ENCODE measurements at regions not wholly inside any gene's neighbourhood (a gene's known extent, or its start where the extent isn't known, plus 50 kb on each side); places are given as distances from the start of the nearest gene placed in this dataset.

- TF ChIP-seq POLR2AphosphoS5 (IDR thresholded peaks at IDR 0.05; ENCODE audit: low read depth, low read length) (no peak), SIN3A (IDR thresholded peaks at IDR 0.05; ENCODE audit: borderline replicate concordance, insufficient read depth, low read length) (no peak), FOXP2 (optimal IDR thresholded peaks at IDR 0.05; ENCODE audit: borderline replicate concordance, extremely low read depth, extremely low read length, insufficient read depth) (no peak), REST (IDR thresholded peaks at IDR 0.05; ENCODE audit: insufficient read depth in 1 of 2, low read depth in 2 of 2, low read length in 2 of 2) (no peak), TAF1 (IDR thresholded peaks at IDR 0.05; ENCODE audit: borderline replicate concordance, insufficient read depth, low read length) (no peak)
Measured at GRCh38 chr2:16105669-16106281, 165.4 kb downstream of the MYCN start.

DNA sequence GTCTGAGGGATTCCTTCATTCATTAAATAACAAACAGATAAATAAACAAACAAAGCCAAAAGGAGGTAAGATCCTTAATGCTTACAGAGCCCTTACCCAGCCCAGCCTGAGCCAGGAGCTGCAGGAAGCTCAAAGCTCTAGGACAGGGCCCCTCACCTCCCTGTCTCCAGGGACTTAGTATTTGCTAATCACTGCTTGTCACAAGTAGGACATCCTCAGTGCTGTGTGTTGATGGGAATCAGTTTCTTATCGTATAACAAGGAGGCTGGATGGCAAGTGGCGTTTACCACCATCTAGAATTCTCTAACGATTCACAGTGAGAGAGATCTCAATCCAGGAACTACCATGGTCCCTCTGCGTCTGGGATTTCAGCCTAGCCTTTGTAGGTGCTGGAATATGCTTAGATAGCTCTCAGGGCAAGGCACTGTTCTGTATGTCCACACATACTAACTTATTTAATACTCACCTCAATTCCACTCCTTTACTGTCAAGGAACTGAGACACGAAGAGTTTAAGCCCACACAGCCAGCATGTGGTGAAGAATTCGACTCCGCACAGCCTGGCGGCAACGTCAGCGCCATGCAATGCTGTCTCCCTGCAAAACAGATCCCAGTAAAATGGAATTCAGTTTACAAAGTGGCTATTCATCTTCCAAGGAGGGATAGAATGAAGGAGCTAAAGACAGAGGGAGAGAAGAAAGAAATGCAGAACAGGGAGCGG lies 164.8 kb downstream of the MYCN start:
- TF ChIP-seq TAF1 (IDR thresholded peaks at IDR 0.05; ENCODE audit: borderline replicate concordance, insufficient read depth, low read length) (no peak), REST (IDR thresholded peaks at IDR 0.05; ENCODE audit: insufficient read depth in 1 of 2, low read depth in 2 of 2, low read length in 2 of 2) (no peak), POLR2AphosphoS5 (IDR thresholded peaks at IDR 0.05; ENCODE audit: low read depth, low read length) (no peak), SIN3A (IDR thresholded peaks at IDR 0.05; ENCODE audit: borderline replicate concordance, insufficient read depth, low read length) (no peak), FOXP2 (optimal IDR thresholded peaks at IDR 0.05; ENCODE audit: borderline replicate concordance, extremely low read depth, extremely low read length, insufficient read depth) (no peak)

DNA sequence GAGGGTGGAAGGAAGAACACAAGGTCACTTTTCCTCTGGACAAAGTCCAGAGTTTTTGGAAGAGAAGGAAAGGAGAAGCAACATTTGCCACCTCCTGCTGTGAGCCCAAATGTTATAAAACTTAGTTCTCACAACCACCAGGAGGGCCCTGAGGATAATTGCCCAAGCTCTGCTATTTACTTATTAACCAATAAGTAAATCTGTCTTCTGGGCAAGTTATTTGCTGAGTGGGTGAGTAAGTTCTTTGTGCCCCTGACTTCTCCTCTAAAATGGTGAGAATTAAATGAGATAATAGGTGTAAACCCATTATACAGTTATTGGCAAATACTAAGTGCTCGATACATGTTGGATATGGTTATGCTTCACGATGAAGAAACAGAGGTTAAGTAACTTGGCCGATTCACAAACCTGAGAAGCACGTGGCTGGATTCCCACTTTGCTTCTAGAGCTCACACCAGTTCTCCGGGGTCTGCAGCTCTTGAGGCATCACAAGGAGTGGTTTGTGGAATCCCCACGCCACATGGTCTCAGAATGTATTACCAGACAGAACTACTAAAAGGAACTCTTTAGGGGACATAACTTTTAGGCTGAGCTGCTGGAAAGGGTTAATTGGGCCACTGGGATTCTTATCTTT lies 164.1 kb downstream of the MYCN start:
- TF ChIP-seq FOXP2 (optimal IDR thresholded peaks at IDR 0.05; ENCODE audit: borderline replicate concordance, extremely low read depth, extremely low read length, insufficient read depth) (no peak), SIN3A (IDR thresholded peaks at IDR 0.05; ENCODE audit: borderline replicate concordance, insufficient read depth, low read length) (no peak), TAF1 (IDR thresholded peaks at IDR 0.05; ENCODE audit: borderline replicate concordance, insufficient read depth, low read length) (no peak), REST (IDR thresholded peaks at IDR 0.05; ENCODE audit: insufficient read depth in 1 of 2, low read depth in 2 of 2, low read length in 2 of 2) (no peak), POLR2AphosphoS5 (IDR thresholded peaks at IDR 0.05; ENCODE audit: low read depth, low read length) (no peak)

GRCh38 chr2:16103614-16104314 lies 163.4 kb downstream of the MYCN start:
- TF ChIP-seq REST (IDR thresholded peaks at IDR 0.05; ENCODE audit: insufficient read depth in 1 of 2, low read depth in 2 of 2, low read length in 2 of 2): no peak
- TF ChIP-seq TAF1 (IDR thresholded peaks at IDR 0.05; ENCODE audit: borderline replicate concordance, insufficient read depth, low read length): no peak
- no peak for TF ChIP-seq FOXP2 (optimal IDR thresholded peaks at IDR 0.05; ENCODE audit: borderline replicate concordance, extremely low read depth, extremely low read length, insufficient read depth)
- no peak for TF ChIP-seq SIN3A (IDR thresholded peaks at IDR 0.05; ENCODE audit: borderline replicate concordance, insufficient read depth, low read length)
- no peak for TF ChIP-seq POLR2AphosphoS5 (IDR thresholded peaks at IDR 0.05; ENCODE audit: low read depth, low read length)
